Colonic mucosa (tissue), 4 donors: ENCODE measurements at regions not wholly inside any gene's neighbourhood (a gene's known extent, or its start where the extent isn't known, plus 50 kb on each side); places are given as distances from the start of the nearest gene placed in this dataset.
A peak's percentile ranks its signal among the peaks of the same experiment; 100 is the strongest.

ENCODE experiments used
- DNase-seq: peaks from one replicate; pipeline ENCODE4 v3.0.0-alpha.2; 2020
- H3K27ac ChIP-seq: fragments of 200-600 bp; one replicate; pipeline ENCODE4 v1.8.0; 2021
- H3K27me3 ChIP-seq: fragments of 200-600 bp; one replicate; pipeline ENCODE4 v1.8.0; 2021
- H3K36me3 ChIP-seq: fragments of 200-600 bp; one replicate; pipeline ENCODE4 v1.8.0; 2021
- H3K4me1 ChIP-seq: fragments of 200-600 bp; one replicate; pipeline ENCODE4 v1.8.0; 2021; ENCODE audit warnings: mild to moderate bottlenecking
- H3K4me3 ChIP-seq: fragments of 200-600 bp; one replicate; pipeline ENCODE4 v1.8.0; 2021
- H3K9ac ChIP-seq, 2 donors: one replicate each; pipeline ENCODE4 v1.7.0; 2013; ENCODE audit warnings: control low read depth in 2 of 2, low read depth in 2 of 2, low read length in 2 of 2
- H3K9me3 ChIP-seq: fragments of 200-600 bp; one replicate; pipeline ENCODE4 v1.8.0; 2021
- CTCF ChIP-seq: fragments of 200-600 bp; IDR thresholded peaks from one replicate; pipeline ENCODE4 v1.8.0; 2022; ENCODE audit warnings: antibody characterized with exemption, mild to moderate bottlenecking
- intact Hi-C: fragments of 100-400 bp; cut with DNase I; formaldehyde crosslinking; loops from one replicate; pipeline ENCODE4 v1.14.1; 2022
- donor health status: healthy.
- donor health status: DM: no; HTN: no; CAD: no.
- donor health status: DM: no; HTN: no; CAD: no.

DNA sequence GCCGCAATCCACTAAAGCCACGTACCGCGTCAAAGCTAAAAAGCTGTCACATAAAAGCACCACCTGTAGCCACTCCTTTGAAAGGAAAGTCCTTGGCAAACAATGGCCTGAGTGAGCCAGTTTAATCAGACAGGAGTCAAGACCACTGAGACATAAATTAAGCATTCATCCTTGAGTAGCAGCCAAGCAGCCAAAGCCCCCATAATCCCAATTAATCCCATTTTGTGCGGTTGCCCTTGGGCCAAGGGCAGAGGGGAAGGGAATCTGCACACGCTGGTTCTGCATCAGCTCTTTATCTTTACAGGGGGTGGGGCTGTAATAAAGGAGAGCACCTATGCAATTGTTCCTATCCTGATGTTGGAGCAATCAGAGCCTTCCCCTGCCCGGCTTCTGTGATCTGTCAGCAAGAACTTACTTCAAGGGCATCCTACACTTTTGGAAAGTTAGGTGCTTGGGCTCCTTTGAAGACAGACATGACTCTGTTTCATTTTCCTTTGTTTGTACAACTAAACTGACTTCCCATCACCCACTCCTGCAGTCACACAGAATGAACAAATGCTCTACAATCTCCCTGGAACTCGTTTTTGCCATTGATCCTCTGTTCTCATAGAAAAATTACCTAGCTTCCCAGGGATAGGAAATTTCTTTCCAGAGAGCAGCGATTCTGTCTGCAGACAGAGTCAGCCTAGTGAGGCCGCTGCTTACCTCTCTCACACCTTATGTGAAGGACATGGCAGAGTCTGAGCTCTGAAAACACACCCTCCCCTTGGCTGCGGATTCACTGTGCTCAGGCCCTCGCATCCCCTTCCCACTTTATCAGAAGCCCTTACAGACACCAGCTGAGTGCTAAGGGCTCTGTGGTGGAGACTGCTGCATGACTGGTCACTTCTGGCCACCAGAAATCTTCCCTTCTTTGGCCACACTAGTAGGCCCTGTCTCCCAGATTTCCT is 116.2 kb upstream of the TBCA start:
- TF ChIP-seq CTCF: no peak
- DNase-seq: peak; percentile 20
- Histone ChIP-seq H3K4me3 (no peak overlapping the region), H3K27ac (no peak overlapping the region), H3K9ac (no peak overlapping the region), H3K4me1 (no peaks in the 10 kb centered on the region), H3K9me3 (no peaks in the 10 kb centered on the region), H3K36me3 (no peaks in the 10 kb centered on the region), H3K27me3 (no peaks in the 10 kb centered on the region)
- intact Hi-C loops: no loop called here

DNA sequence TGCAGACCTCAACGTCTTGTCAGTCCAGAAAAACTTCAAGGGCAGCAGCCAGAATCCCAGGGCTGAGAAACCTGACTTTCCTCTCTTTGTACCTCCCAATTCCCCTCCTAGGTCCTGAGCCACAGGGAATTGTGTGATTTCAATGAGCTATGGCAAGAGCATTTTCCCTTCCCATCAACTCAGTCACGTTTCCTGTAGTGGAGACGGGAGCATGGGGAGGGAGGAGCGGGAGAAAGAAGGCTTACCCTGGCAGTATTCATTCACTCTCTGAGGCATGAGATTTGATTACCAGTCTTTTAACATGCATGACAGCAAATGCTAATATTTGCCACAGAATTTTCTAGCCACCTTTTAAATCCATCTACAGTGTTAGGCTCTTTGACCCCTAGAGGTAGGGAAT is 109.4 kb upstream of the TBCA start:
- DNase-seq: no peak
- H3K27ac ChIP-seq: no peak overlapping the region
- no peaks in the 10 kb centered on the region for H3K36me3 ChIP-seq
- H3K4me1 ChIP-seq: no peaks in the 10 kb centered on the region
- H3K9me3 ChIP-seq: no peaks in the 10 kb centered on the region
- no peaks in the 10 kb centered on the region for H3K27me3 ChIP-seq
- no peak overlapping the region for H3K9ac ChIP-seq
- no peak overlapping the region for H3K4me3 ChIP-seq
- no peak for TF ChIP-seq CTCF
- intact Hi-C loops: no loop called here

GRCh38 chr5:77882670-77883257 is 106.6 kb upstream of the TBCA start:
- H3K27ac ChIP-seq: no peak overlapping the region
- DNase-seq: no peak
- no peak overlapping the region for H3K4me3 ChIP-seq
- no peak overlapping the region for H3K9ac ChIP-seq
- H3K36me3 ChIP-seq: no peaks in the 10 kb centered on the region
- TF ChIP-seq CTCF: no peak
- H3K27me3 ChIP-seq: no peaks in the 10 kb centered on the region
- H3K4me1 ChIP-seq: no peaks in the 10 kb centered on the region
- intact Hi-C loops: no loop called here
- H3K9me3 ChIP-seq: no peaks in the 10 kb centered on the region

DNA sequence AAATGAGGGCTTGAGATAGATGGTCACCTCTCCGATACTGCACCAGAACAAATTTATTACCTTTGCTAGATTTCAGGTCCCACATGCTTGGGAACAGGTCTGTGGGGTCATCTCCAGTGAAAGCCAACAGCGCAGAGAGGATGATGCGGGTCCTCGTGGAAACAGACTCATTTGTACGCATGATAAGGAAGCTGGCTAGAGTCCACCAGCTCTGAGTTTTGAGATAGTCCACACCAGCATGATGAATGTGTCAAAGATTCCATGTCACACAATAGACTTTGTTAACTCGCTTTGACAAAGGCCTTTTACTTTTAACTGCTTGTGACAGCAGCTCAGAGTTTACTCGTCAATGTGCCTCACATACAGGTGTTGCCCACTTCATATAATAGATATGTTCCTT is 105.4 kb upstream of the TBCA start:
- Histone ChIP-seq H3K9ac (no peak overlapping the region), H3K27ac (no peak overlapping the region), H3K4me3 (no peak overlapping the region), H3K9me3 (no peaks in the 10 kb centered on the region), H3K4me1 (no peaks in the 10 kb centered on the region), H3K27me3 (no peaks in the 10 kb centered on the region), H3K36me3 (no peaks in the 10 kb centered on the region)
- no peak for TF ChIP-seq CTCF
- intact Hi-C loops: no loop called here
- DNase-seq: no peak

GRCh38 chr5:77877516-77878355 is 101.6 kb upstream of the TBCA start:
- H3K27ac ChIP-seq: no peak overlapping the region
- H3K9me3 ChIP-seq: no peaks in the 10 kb centered on the region
- intact Hi-C loops: no loop called here
- no peak overlapping the region for H3K4me3 ChIP-seq
- TF ChIP-seq CTCF: no peak
- no peaks in the 10 kb centered on the region for H3K27me3 ChIP-seq
- H3K4me1 ChIP-seq: no peaks in the 10 kb centered on the region
- DNase-seq: no peak
- H3K36me3 ChIP-seq: no peaks in the 10 kb centered on the region
- H3K9ac ChIP-seq: no peak overlapping the region
